Smooth muscle cell (in vitro differentiated cells): ENCODE measurements at regions not wholly inside any gene's neighbourhood (a gene's known extent, or its start where the extent isn't known, plus 50 kb on each side); places are given as distances from the start of the nearest gene placed in this dataset.

Experiments used
- DNase-seq: peaks from one replicate; lab custom pipeline; 2025; ENCODE audit not compliant: unreplicated experiment; lab: John Stamatoyannopoulos, UW
- H2AFZ ChIP-seq: fragments of 200-600 bp; sonication (generic); 2 replicates; pipeline ENCODE4 v1.6.0; 2016; ENCODE audit warnings: antibody characterized with exemption, low read depth, mild to moderate bottlenecking
- H3F3A ChIP-seq: fragments of 200-600 bp; sonication (generic); 2 replicates; pipeline ENCODE4 v1.6.0; 2017; ENCODE audit warnings: antibody characterized with exemption, low read depth
- H3K27ac ChIP-seq: fragments of 200-600 bp; sonication (generic); 2 replicates; pipeline ENCODE4 v1.5.1; 2016; ENCODE audit warnings: low read depth, mild to moderate bottlenecking
- H3K27me3 ChIP-seq: fragments of 200-600 bp; sonication (generic); 2 replicates; pipeline ENCODE4 v1.6.1; 2016; ENCODE audit warnings: low read depth, mild to moderate bottlenecking
- H3K36me3 ChIP-seq: fragments of 200-600 bp; sonication (generic); 2 replicates; pipeline ENCODE4 v1.5.1; 2016; ENCODE audit warnings: low read depth
- H3K4me1 ChIP-seq: fragments of 200-600 bp; sonication (generic); 2 replicates; pipeline ENCODE4 v1.5.1; 2016; ENCODE audit warnings: low read depth
- H3K4me2 ChIP-seq: fragments of 200-600 bp; sonication (generic); 2 replicates; pipeline ENCODE4 v1.6.0; 2016; ENCODE audit warnings: mild to moderate bottlenecking
- H3K4me3 ChIP-seq: fragments of 200-600 bp; sonication (generic); 2 replicates; pipeline ENCODE4 v1.5.1; 2016; ENCODE audit warnings: mild to moderate bottlenecking
- H3K79me2 ChIP-seq: fragments of 200-600 bp; sonication (generic); 2 replicates; pipeline ENCODE4 v1.6.0; 2016; ENCODE audit warnings: low read depth, mild to moderate bottlenecking
- H3K9ac ChIP-seq: fragments of 200-600 bp; sonication (generic); 2 replicates; pipeline ENCODE4 v1.6.0; 2016; ENCODE audit warnings: low read depth
- H3K9me3 ChIP-seq: fragments of 200-600 bp; sonication (generic); replicated peaks from 2 replicates; pipeline ENCODE4 v1.5.1; 2016; ENCODE audit warnings: low read depth
- H4K20me1 ChIP-seq: fragments of 200-600 bp; sonication (generic); 2 replicates; pipeline ENCODE4 v1.6.0; 2016; ENCODE audit warnings: low read depth
- CTCF ChIP-seq: fragments of 200-600 bp; sonication (generic); IDR thresholded peaks from 2 replicates; pipeline ENCODE4 v1.5.1; 2017; ENCODE audit warnings: borderline replicate concordance, mild to moderate bottlenecking, antibody characterized with exemption; ENCODE audit not compliant: insufficient read depth, poor library complexity, severe bottlenecking
- WGBS: methylation state at CpG from one replicate; pipeline ENCODE4 v1.1.7; 2016; ENCODE audit warnings: low lambda C conversion rate; 5-methylcytosine and 5-hydroxymethylcytosine counted together

- no peak overlapping the region for H3K27ac ChIP-seq
- H3K27me3 ChIP-seq: no peaks in the 10 kb centered on the region
- peaks cover 3% of the 10 kb centered on the region for H3K4me1 ChIP-seq
- no peak for DNase-seq
- no peaks in the 10 kb centered on the region for H3K9me3 ChIP-seq
- H3K9ac ChIP-seq: no peak overlapping the region
- 92% methylated on average over 6 of the region's 6 CpGs for WGBS
- no peak overlapping the region for H3K4me3 ChIP-seq
- no peaks in the 10 kb centered on the region for H3K79me2 ChIP-seq
- no peak for TF ChIP-seq CTCF
- H4K20me1 ChIP-seq: no peaks in the 10 kb centered on the region
- H3K36me3 ChIP-seq: no peaks in the 10 kb centered on the region
- no peak overlapping the region for H3K4me2 ChIP-seq
- no peaks in the 10 kb centered on the region for H3F3A ChIP-seq
- no peak overlapping the region for H2AFZ ChIP-seq
Measured at GRCh38 chr2:15072836-15073235, 440.3 kb downstream of the LRATD1 start.

- Histone ChIP-seq H3K79me2 (no peaks in the 10 kb centered on the region), H2AFZ (no peak overlapping the region), H3K36me3 (no peaks in the 10 kb centered on the region), H3K4me2 (no peak overlapping the region), H3K9me3 (no peaks in the 10 kb centered on the region), H3K4me1 (peaks cover 2% of the 10 kb centered on the region), H4K20me1 (no peaks in the 10 kb centered on the region), H3K27ac (no peak overlapping the region), H3K4me3 (no peak overlapping the region), H3K9ac (no peak overlapping the region), H3F3A (no peaks in the 10 kb centered on the region), H3K27me3 (no peaks in the 10 kb centered on the region)
- 83% methylated on average over 3 of the region's 3 CpGs for WGBS
- no peak for DNase-seq
- no peak for TF ChIP-seq CTCF
Measured at GRCh38 chr2:15073664-15074063, 441.1 kb downstream of the LRATD1 start.

- DNase-seq: no peak
- Histone ChIP-seq H3K36me3 (no peaks in the 10 kb centered on the region), H3K4me1 (no peaks in the 10 kb centered on the region), H3K27ac (no peak overlapping the region), H3K4me3 (no peak overlapping the region), H2AFZ (no peak overlapping the region), H3K27me3 (no peaks in the 10 kb centered on the region), H3F3A (no peaks in the 10 kb centered on the region), H3K79me2 (no peaks in the 10 kb centered on the region), H3K4me2 (no peak overlapping the region), H4K20me1 (no peaks in the 10 kb centered on the region), H3K9ac (no peak overlapping the region), H3K9me3 (no peaks in the 10 kb centered on the region)
- TF ChIP-seq CTCF: no peak
Measured at GRCh38 chr2:15074319-15074718, 441.8 kb downstream of the LRATD1 start.

GRCh38 chr2:15074751-15075700, 442.5 kb downstream of the LRATD1 start:
- no peak for DNase-seq
- Histone ChIP-seq H3K36me3 (no peaks in the 10 kb centered on the region), H3K4me2 (no peak overlapping the region), H3K9me3 (no peaks in the 10 kb centered on the region), H3K79me2 (no peaks in the 10 kb centered on the region), H3F3A (no peaks in the 10 kb centered on the region), H4K20me1 (no peaks in the 10 kb centered on the region), H3K9ac (no peak overlapping the region), H3K4me3 (no peak overlapping the region), H2AFZ (no peak overlapping the region), H3K27ac (no peak overlapping the region), H3K27me3 (no peaks in the 10 kb centered on the region), H3K4me1 (no peaks in the 10 kb centered on the region)
- no peak for TF ChIP-seq CTCF
- WGBS: 90% methylated on average over 2 of the region's 2 CpGs
